ENCODE measurements at regions not wholly inside any gene's neighbourhood (a gene's known extent, or its start where the extent isn't known, plus 50 kb on each side); places are given as distances from the start of the nearest gene placed in this dataset.
"Not testable (repeated sequence)": the region's sequence is repeated elsewhere in the genome, so short reads cannot be mapped to it uniquely, and the experiment has no call there.

DNA sequence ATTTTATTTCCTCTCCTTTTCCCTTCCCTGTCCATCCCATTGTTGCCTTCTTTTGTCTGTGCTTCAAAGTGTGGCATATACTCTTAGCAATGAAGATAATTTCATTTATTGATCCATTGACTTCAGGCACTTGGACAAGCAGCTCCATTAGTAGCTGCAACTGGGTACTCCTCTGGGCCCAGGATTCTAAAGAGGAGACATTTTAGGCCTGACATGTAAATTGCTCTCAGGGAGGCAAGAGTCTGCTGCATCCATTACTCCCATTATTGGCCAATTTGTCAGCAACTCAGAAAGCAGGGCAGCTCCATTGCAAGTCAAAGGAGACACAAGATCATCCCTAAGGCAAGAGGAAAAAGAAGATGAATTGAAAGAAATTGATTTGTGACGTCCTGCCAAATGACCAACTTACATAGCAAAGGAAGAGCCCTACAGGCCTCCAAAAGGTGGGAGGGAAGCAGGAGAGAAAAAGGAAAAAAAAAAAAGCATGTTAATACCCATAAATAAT, 1094.1 kb upstream of the FLRT2 start:
- DNase-seq = no peak

DNA sequence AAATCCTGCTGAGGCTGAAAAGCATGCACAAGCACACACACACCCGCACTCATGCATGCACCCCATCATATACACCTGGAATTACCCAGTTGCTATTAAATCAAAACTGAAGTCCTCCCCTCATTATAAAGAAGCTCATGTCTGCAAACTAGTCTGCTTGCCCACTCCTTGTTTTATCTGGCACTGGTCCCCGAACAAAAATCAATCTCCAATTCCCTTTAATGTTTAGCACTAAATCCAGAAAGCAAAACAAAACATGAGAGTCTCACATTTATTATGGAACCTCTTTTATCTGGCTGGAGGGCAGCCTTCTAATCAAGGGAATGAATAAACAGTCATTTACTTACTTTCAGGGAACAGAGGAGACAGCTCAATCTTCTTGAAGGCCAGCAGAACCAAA, 1093.4 kb upstream of the FLRT2 start:
- DNase-seq = no peak

DNA sequence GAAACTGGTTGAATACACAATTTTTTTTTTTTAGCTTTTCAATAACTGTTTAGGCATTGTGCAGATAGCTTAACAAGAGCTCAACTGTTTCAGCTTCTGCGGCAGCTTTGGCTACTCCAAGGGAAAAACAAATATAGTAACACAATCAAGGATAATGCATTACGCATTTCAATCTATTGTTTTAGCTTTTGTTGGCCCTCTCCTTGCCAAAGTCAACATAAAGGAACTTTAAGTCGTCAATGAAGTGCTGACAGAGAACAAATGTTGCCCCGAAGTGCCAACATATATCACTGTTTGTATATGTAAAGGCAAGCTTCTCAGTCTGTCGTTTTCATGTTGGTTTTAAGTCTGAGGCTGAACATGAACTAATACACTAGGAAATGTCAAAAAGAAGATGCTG, 1087.4 kb upstream of the FLRT2 start:
- no peak for DNase-seq

- no peak for DNase-seq
Observed at GRCh38 chr14:84445486-84445885, 1084.5 kb upstream of the FLRT2 start.

GRCh38 chr14:84446250-84446649, 1083.7 kb upstream of the FLRT2 start:
- no peak for DNase-seq

GRCh38 chr14:84453307-84453950, 1076.5 kb upstream of the FLRT2 start:
- no peak for DNase-seq

- no peak for DNase-seq
Observed at GRCh38 chr14:84454114-84454513, 1075.8 kb upstream of the FLRT2 start.

DNA sequence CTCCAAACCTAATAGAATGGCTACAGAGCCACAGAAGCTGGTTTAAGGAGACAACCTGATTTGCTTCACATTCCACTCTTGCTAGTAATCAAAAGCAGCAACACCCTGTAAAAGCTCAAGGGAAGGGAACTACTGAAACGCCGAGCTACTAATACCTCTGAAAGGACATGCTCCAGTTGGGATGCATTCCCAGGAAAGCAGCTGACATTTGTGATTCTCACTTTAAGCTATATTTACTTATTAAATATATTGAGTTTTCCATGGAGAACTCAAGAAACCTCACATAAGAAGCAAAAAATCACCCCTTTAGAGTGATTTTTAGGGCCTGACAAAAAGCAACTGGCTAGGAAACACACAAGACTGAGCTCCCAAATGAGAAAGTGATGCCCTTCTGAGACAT, 1073.0 kb upstream of the FLRT2 start:
- DNase-seq = no peak

GRCh38 chr14:84458881-84459280, 1071.1 kb upstream of the FLRT2 start:
- DNase-seq = no peak

DNA sequence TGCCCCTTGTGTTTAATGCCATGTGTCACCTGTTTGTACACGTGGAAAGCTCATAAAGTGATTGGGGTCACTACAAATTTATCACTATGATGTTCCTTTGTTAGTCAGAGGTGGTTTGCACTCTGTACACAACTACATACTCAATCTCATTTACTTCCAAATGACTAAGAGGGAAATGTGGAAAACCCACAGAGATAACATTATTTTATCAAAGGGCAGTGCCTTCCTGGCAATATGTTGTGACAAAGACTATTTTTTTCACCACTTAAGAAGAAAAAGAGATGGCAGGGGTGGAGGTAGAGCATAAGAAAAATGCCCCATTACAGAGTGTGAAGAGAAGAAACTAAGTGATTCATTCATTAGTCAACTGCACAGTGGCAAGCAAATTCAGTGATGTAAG, 1064.1 kb upstream of the FLRT2 start:
- DNase-seq = no peak

GRCh38 chr14:84468153-84468552, 1061.8 kb upstream of the FLRT2 start:
- no peak for DNase-seq

- DNase-seq = no peak
Observed at GRCh38 chr14:84477996-84478395, 1051.9 kb upstream of the FLRT2 start.

- DNase-seq = no peak
Observed at GRCh38 chr14:84482256-84483071, 1047.5 kb upstream of the FLRT2 start.

DNA sequence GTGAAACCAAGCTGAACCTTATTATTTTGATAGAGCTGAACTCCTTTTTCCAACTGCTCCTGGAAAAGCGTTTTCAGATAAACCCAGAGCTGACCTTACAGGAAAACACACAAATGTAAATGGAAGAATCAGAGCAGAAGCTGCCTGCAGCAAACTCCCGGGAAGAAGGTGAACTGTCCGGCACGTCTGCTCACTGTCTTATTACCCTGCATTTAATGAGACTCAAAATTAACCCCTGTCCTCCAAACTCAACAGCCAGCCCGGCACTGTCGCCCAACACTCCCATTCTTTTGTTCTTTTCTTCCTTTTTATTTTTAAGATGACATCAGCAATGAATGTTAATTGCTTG, 1046.9 kb upstream of the FLRT2 start:
- no peak for DNase-seq

DNA sequence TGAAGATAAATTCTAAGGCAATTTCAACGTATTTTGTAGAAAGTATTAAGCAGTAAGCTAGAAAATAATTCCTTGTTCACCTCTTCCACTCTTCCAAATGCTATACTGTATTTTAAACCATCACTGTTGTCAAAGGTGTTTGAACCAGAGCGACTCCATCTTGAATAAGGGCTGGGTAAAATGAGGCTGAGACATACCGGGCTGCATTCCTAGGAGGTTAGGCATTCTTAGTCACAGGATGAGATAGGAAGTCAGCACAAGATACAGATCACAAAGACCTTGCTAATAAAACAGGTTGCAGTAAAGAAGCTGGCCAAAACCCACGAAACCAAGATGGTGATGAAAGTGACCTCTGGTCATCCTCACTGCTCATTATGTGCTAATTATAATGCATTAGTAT, 1045.7 kb upstream of the FLRT2 start:
- DNase-seq = not testable (repeated sequence)

GRCh38 chr14:84485036-84485435, 1044.9 kb upstream of the FLRT2 start:
- DNase-seq = no peak

GRCh38 chr14:84490081-84490480, 1039.9 kb upstream of the FLRT2 start:
- no peak for DNase-seq

DNA sequence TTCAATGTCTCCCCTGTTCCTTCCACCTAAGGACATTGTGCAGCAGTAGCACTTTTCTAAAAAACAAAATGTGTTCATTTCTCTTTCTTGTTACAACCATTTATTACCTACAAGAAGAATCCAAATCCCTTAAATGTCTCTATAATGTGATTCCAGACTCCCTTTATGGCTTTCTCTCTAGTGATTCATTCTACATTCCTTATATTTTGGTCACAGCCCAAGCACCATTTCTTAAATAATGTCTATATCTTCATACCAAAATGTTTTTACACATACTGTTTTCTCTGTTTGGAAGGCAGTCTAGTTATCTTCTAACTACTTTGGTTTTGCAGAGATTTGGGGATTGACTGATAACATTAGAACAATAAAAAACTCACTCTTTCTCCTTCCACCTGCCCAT, 1037.3 kb upstream of the FLRT2 start:
- no peak for DNase-seq

- DNase-seq = no peak
Observed at GRCh38 chr14:84493779-84494178, 1036.2 kb upstream of the FLRT2 start.

GRCh38 chr14:84496677-84497076, 1033.3 kb upstream of the FLRT2 start:
- DNase-seq = no peak

DNA sequence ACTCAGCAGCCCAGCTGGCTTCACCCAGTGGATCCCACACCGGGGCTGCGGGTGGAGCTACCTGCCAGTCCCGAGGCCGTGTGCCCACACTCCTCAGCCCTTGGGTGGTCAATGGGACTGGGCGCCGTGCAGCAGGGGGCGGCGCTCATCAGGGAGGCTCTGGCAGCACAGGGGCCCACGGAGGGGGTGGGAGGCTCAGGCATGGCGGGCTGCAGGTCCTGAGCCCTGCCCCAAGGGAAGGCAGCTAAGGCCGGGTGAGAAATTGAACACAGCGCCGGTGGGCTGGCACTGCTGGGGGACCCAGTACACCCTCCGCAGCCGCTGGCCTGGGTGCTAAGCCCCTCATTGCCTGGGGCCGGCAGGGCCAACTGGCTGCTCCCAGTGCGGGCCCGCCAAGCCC, 1017.1 kb upstream of the FLRT2 start:
- DNase-seq = not testable (repeated sequence)

DNA sequence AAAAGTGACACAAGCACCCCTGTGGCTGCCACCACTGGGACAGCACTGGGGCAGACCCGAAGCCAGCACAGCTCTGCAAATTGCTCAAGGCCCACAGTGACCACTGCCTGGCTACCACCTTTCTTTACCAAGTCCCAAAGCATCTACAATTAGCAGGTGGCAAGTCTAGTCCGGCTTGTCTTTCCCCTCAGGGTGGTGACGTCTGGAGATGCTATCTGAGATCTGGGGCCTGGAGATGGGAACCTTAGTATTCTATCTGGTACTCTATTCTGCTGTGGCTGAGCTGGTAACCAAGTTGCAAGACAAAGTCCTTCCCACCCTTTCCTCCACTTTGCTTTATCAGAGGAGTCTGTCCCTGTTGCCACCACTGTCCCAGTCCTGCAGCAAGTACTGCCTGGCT, 1010.1 kb upstream of the FLRT2 start:
- no peak for DNase-seq

DNA sequence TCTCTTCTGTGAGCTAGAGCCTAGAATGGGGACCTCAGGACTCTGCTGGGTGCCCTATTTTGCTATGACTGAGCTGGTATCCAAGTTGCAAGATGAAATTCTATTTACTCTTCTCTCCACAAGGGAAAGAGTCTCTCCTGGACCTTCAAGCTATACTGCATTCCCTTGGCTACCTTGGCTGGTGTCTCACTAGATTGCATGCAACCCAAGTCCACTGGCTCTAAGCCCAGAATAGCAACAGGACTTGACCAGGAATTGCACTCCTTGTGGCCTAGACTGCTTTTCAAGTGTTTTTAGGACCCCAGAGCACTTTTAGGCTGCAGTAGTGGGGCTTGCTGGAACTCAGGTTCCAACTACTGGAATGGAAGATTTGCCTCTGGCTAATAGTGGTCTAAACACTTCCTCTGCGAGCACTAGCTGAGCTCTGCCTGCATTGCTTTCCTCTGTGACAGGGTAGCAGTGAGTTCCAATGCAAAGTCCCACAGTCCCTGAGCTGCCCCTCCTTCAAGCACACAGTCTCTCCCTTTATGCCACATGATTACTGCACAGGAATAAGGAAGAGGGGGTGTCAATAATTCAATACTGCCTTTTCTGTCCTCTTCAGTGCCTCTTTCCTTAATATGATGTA, 1009.1 kb upstream of the FLRT2 start:
- DNase-seq = no peak

- DNase-seq = no peak
Observed at GRCh38 chr14:84523746-84524145, 1006.2 kb upstream of the FLRT2 start.
